ENCODE measurements at regions not wholly inside any gene's neighbourhood (a gene's known extent, or its start where the extent isn't known, plus 50 kb on each side); places are given as distances from the start of the nearest gene placed in this dataset.

- TF ChIP-seq REST (IDR thresholded peaks at IDR 0.05; ENCODE audit: unreplicated experiment) (no peak), CTCF (conservative IDR thresholded peaks at IDR 0.05; ENCODE audit: low read depth in 2 of 2) (no peak), EZH2phosphoT487 (IDR thresholded peaks at IDR 0.05; ENCODE audit: unreplicated experiment) (no peak), POLR2AphosphoS5 (IDR thresholded peaks at IDR 0.05; ENCODE audit: low read depth) (no peak), EZH2 (IDR thresholded peaks at IDR 0.05; ENCODE audit: low read depth, unreplicated experiment) (no peak), CREB1 (CRISPR knock-in tag; IDR thresholded peaks at IDR 0.05; ENCODE audit: low read depth) (no peak), ZNF114 (CRISPR knock-in tag; IDR thresholded peaks at IDR 0.05) (no peak), JUNB (IDR thresholded peaks at IDR 0.05; ENCODE audit: unreplicated experiment) (no peak)
- TF ChIP-seq, protein P1, sequence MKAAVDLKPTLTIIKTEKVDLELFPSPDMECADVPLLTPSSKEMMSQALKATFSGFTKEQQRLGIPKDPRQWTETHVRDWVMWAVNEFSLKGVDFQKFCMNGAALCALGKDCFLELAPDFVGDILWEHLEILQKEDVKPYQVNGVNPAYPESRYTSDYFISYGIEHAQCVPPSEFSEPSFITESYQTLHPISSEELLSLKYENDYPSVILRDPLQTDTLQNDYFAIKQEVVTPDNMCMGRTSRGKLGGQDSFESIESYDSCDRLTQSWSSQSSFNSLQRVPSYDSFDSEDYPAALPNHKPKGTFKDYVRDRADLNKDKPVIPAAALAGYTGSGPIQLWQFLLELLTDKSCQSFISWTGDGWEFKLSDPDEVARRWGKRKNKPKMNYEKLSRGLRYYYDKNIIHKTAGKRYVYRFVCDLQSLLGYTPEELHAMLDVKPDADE (IDR thresholded peaks at IDR 0.05), result no peak
- TF ChIP-seq, protein P2, sequence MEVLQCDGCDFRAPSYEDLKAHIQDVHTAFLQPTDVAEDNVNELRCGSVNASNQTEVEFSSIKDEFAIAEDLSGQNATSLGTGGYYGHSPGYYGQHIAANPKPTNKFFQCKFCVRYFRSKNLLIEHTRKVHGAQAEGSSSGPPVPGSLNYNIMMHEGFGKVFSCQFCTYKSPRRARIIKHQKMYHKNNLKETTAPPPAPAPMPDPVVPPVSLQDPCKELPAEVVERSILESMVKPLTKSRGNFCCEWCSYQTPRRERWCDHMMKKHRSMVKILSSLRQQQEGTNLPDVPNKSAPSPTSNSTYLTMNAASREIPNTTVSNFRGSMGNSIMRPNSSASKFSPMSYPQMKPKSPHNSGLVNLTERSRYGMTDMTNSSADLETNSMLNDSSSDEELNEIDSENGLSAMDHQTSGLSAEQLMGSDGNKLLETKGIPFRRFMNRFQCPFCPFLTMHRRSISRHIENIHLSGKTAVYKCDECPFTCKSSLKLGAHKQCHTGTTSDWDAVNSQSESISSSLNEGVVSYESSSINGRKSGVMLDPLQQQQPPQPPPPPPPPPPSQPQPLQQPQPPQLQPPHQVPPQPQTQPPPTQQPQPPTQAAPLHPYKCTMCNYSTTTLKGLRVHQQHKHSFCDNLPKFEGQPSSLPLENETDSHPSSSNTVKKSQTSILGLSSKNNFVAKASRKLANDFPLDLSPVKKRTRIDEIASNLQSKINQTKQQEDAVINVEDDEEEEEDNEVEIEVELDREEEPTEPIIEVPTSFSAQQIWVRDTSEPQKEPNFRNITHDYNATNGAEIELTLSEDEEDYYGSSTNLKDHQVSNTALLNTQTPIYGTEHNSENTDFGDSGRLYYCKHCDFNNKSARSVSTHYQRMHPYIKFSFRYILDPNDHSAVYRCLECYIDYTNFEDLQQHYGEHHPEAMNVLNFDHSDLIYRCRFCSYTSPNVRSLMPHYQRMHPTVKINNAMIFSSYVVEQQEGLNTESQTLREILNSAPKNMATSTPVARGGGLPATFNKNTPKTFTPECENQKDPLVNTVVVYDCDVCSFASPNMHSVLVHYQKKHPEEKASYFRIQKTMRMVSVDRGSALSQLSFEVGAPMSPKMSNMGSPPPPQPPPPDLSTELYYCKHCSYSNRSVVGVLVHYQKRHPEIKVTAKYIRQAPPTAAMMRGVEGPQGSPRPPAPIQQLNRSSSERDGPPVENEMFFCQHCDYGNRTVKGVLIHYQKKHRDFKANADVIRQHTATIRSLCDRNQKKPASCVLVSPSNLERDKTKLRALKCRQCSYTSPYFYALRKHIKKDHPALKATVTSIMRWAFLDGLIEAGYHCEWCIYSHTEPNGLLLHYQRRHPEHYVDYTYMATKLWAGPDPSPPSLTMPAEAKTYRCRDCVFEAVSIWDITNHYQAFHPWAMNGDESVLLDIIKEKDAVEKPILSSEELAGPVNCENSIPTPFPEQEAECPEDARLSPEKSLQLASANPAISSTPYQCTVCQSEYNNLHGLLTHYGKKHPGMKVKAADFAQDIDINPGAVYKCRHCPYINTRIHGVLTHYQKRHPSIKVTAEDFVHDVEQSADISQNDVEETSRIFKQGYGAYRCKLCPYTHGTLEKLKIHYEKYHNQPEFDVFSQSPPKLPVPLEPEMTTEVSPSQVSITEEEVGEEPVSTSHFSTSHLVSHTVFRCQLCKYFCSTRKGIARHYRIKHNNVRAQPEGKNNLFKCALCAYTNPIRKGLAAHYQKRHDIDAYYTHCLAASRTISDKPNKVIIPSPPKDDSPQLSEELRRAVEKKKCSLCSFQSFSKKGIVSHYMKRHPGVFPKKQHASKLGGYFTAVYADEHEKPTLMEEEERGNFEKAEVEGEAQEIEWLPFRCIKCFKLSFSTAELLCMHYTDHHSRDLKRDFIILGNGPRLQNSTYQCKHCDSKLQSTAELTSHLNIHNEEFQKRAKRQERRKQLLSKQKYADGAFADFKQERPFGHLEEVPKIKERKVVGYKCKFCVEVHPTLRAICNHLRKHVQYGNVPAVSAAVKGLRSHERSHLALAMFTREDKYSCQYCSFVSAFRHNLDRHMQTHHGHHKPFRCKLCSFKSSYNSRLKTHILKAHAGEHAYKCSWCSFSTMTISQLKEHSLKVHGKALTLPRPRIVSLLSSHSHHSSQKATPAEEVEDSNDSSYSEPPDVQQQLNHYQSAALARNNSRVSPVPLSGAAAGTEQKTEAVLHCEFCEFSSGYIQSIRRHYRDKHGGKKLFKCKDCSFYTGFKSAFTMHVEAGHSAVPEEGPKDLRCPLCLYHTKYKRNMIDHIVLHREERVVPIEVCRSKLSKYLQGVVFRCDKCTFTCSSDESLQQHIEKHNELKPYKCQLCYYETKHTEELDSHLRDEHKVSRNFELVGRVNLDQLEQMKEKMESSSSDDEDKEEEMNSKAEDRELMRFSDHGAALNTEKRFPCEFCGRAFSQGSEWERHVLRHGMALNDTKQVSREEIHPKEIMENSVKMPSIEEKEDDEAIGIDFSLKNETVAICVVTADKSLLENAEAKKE (CRISPR knock-in tag; IDR thresholded peaks at IDR 0.05), result no peak
Observed at GRCh38 chr7:155168597-155169480, 98.7 kb downstream of the HTR5A start.

Measured in GM23338 (cell line).